Left ventricle myocardium inferior (tissue), 1 donor: ENCODE measurements at regions not wholly inside any gene's neighbourhood (a gene's known extent, or its start where the extent isn't known, plus 50 kb on each side); places are given as distances from the start of the nearest gene placed in this dataset.

Experiments used
- DNase-seq: peaks from one replicate; pipeline ENCODE4 v3.0.0-alpha.2; 2020
- H3K27ac ChIP-seq: fragments of 200-600 bp; replicated peaks from 2 replicates; pipeline ENCODE4 v1.8.0; 2021
- H3K27me3 ChIP-seq: fragments of 200-600 bp; 2 replicates; pipeline ENCODE4 v1.8.0; 2021; ENCODE audit warnings: low read depth
- H3K36me3 ChIP-seq: fragments of 200-600 bp; 2 replicates; pipeline ENCODE4 v1.8.0; 2021
- H3K4me1 ChIP-seq: fragments of 200-600 bp; 2 replicates; pipeline ENCODE4 v1.8.0; 2021
- H3K4me3 ChIP-seq: fragments of 200-600 bp; 2 replicates; pipeline ENCODE4 v1.8.0; 2021; ENCODE audit warnings: mild to moderate bottlenecking, moderate library complexity
- H3K9me3 ChIP-seq: fragments of 200-600 bp; replicated peaks from 2 replicates; pipeline ENCODE4 v1.8.0; 2021
- intact Hi-C: fragments of 100-400 bp; cut with micrococcal nuclease; formaldehyde crosslinking; loops from one replicate; pipeline ENCODE4 v1.11.0; 2022
- TF ChIP-seq, protein P1 (sequence below): fragments of 200-600 bp; IDR thresholded peaks from 2 replicates; pipeline ENCODE4 v1.8.0; 2021; ENCODE audit warnings: antibody characterized with exemption, mild to moderate bottlenecking, borderline replicate concordance
- donor health status: DM: no; HTN: yes; CAD: no; lungs with severe emphysema.

DNA sequence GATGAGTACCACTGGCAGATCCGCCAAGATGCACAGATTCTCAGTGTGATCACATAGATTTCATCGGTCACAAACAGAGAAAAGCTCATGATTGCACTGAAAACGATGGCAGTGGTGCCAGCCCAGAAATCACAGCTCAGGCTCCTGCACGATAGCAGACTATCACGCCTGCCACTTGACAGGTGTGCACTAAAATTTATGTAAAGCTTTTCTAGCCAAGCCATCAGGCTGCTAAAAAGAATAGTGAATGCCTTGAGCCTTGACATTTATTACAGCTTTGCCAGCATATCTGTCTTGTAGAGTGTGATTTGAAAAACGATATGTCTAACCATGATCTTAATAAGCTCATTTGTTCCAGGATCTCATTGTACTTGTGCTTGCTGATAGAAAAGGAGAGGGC, 409.5 kb upstream of the CWC22 start:
- H3K36me3 ChIP-seq = no peaks in the 10 kb centered on the region

DNA sequence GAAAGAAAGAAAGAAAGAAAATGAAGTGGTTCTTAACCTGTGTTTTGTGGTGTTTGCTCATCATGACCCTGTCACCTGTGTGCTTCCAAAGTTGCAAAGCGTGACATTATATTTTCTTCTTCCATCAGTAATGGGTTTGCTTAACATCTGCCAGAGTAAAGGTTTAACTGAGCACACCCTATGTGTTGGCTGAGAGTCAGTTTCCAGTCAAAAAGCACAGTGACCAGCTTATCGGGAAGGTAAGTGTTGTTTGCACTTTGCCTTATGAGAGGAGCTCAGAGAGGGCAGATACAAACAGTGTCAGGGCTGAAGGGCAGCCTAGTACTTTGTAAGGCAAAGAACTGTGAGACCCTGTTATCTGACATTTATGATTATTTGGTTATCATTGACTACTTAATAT, 406.2 kb upstream of the CWC22 start:
- H3K27ac ChIP-seq = no peak overlapping the region
- H3K4me3 ChIP-seq = no peak overlapping the region
- intact Hi-C loops = no loop called here
- H3K27me3 ChIP-seq = no peaks in the 10 kb centered on the region
- no peak for DNase-seq
- H3K36me3 ChIP-seq = no peaks in the 10 kb centered on the region
- H3K4me1 ChIP-seq = no peaks in the 10 kb centered on the region
- TF ChIP-seq, protein P1, sequence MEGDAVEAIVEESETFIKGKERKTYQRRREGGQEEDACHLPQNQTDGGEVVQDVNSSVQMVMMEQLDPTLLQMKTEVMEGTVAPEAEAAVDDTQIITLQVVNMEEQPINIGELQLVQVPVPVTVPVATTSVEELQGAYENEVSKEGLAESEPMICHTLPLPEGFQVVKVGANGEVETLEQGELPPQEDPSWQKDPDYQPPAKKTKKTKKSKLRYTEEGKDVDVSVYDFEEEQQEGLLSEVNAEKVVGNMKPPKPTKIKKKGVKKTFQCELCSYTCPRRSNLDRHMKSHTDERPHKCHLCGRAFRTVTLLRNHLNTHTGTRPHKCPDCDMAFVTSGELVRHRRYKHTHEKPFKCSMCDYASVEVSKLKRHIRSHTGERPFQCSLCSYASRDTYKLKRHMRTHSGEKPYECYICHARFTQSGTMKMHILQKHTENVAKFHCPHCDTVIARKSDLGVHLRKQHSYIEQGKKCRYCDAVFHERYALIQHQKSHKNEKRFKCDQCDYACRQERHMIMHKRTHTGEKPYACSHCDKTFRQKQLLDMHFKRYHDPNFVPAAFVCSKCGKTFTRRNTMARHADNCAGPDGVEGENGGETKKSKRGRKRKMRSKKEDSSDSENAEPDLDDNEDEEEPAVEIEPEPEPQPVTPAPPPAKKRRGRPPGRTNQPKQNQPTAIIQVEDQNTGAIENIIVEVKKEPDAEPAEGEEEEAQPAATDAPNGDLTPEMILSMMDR = no peak
- peaks cover 6% of the 10 kb centered on the region for H3K9me3 ChIP-seq

More for the DNA sequence above, 409.5 kb upstream of the CWC22 start:
- Histone ChIP-seq H3K27ac (no peak overlapping the region), H3K27me3 (no peaks in the 10 kb centered on the region), H3K9me3 (peaks cover 12% of the 10 kb centered on the region), H3K4me3 (no peak overlapping the region), H3K4me1 (no peaks in the 10 kb centered on the region)
- intact Hi-C loops = no loop called here
- TF ChIP-seq, protein P1 = no peak
- no peak for DNase-seq

DNA sequence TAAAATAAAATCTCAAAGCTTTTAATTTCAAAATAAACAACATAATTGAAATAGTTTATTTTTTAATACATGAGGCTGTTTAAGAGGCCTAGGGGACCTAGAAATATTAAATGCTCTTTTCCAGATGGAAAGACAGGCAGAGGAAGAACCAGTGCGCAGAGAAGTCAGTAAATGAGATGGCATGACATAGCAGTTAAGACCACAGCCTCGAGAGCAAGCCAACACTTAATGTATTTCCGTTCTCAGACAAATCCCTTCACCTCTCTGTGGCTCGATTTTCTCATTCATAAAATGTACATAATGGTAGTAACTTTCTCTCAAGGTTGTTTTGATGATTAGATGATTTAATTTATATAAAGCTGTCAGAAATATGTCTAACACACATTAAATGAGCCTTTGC, 405.1 kb upstream of the CWC22 start:
- H3K4me1 ChIP-seq = no peaks in the 10 kb centered on the region
- TF ChIP-seq, protein P1 = no peak
- H3K9me3 ChIP-seq = peaks cover 6% of the 10 kb centered on the region

DNA sequence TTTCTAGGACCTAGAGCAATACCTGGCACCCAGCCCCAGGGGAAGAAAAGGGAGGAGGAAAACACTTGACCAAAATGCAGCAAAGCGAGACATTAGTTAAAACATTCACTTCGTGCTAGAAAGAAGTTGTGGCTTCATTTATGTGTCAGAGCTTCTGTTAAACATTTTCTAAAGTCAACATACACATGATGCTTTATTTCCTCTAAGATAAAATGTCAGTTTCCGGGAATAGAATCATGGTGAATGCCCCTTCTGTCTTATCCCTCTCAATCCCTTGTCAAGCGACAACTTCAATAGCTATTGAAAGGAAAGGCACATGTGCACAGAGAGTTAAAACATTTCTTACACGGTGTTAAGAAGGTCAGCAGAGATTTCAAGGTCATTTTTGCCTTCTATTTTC, 404.6 kb upstream of the CWC22 start:
- H3K36me3 ChIP-seq = no peaks in the 10 kb centered on the region
- intact Hi-C loops = no loop called here
- H3K4me1 ChIP-seq = no peaks in the 10 kb centered on the region
- H3K9me3 ChIP-seq = peaks cover 6% of the 10 kb centered on the region
- no peaks in the 10 kb centered on the region for H3K27me3 ChIP-seq
- TF ChIP-seq, protein P1 = no peak
- DNase-seq = no peak
- H3K27ac ChIP-seq = no peak overlapping the region
- H3K4me3 ChIP-seq = no peak overlapping the region

More for the DNA sequence above, 405.1 kb upstream of the CWC22 start:
- Histone ChIP-seq H3K36me3 (no peaks in the 10 kb centered on the region), H3K4me3 (no peak overlapping the region), H3K27ac (no peak overlapping the region), H3K27me3 (no peaks in the 10 kb centered on the region)
- DNase-seq = no peak
- intact Hi-C loops = no loop called here

DNA sequence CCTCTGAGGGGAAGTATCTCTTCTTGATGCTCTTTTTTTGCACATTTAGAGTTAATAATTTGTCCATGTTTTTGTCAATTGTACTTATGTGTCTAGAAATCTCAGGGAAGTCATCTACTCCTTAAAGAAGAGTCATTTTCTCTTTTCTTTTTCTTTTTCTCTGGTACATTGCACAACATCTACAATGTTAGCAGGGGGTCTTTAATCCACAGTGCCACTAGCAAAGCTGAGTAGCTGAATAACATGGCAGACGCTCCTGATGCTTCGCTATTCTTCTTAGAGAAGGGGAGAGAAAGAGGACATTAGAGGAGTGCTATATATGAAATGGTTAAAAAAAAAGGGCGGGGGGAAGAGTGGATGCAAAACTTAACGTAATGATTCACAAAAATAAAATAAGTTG, 399.6 kb upstream of the CWC22 start:
- no peak overlapping the region for H3K4me3 ChIP-seq
- DNase-seq = no peak
- H3K27ac ChIP-seq = no peak overlapping the region
- intact Hi-C loops = no loop called here
- no peaks in the 10 kb centered on the region for H3K36me3 ChIP-seq
- TF ChIP-seq, protein P1 = no peak
- no peaks in the 10 kb centered on the region for H3K4me1 ChIP-seq
- H3K9me3 ChIP-seq = peaks cover 11% of the 10 kb centered on the region
- no peaks in the 10 kb centered on the region for H3K27me3 ChIP-seq

DNA sequence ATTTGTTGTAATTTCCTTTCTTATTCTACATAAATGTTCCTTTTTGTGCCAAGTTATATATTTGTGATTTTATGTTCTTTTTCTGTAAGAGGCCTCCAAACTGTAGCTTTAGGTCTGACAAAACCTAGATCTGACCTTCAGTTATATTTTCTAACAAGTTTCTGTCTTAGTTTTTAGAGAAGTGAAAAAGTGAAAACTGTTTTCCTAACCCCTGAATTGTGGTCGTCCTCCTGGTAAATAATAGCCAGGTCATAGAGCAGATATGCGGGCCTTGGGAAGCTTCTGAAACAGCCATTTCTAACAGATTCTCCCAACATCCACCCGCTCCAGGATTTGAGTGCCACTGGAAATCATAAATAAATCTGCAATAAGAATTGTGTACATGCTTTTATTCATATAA, 398.4 kb upstream of the CWC22 start:
- H3K36me3 ChIP-seq = no peaks in the 10 kb centered on the region
- H3K27me3 ChIP-seq = no peaks in the 10 kb centered on the region
- H3K4me1 ChIP-seq = no peaks in the 10 kb centered on the region
- H3K4me3 ChIP-seq = no peak overlapping the region
- TF ChIP-seq, protein P1 = no peak
- DNase-seq = no peak
- no peak overlapping the region for H3K27ac ChIP-seq
- H3K9me3 ChIP-seq = peaks cover 11% of the 10 kb centered on the region
- intact Hi-C loops = no loop called here
